ENCODE measurements at regions not wholly inside any gene's neighbourhood (a gene's known extent, or its start where the extent isn't known, plus 50 kb on each side); places are given as distances from the start of the nearest gene placed in this dataset.

GRCh38 chr2:221097568-221097915 is 474.6 kb downstream of the EPHA4 start:
- no peaks in the 10 kb centered on the region for H3K9me3 Mint-ChIP-seq (ENCODE audit: low read depth)
- DNase-seq (ENCODE audit: low spot score, unreplicated experiment) = no peak
- H3K4me1 Mint-ChIP-seq (ENCODE audit: low read depth) = peaks cover 15% of the 10 kb centered on the region
- no peak overlapping the region for H3K4me3 Mint-ChIP-seq (ENCODE audit: low read depth)
- TF ChIP-seq CTCF (IDR thresholded peaks at IDR 0.05; ENCODE audit: unreplicated experiment) = no peak
- H3K27ac Mint-ChIP-seq = no peak overlapping the region
- H3K36me3 Mint-ChIP-seq (ENCODE audit: insufficient read depth) = no peaks in the 10 kb centered on the region
- H3K27me3 Mint-ChIP-seq = peaks cover 3% of the 10 kb centered on the region

DNA sequence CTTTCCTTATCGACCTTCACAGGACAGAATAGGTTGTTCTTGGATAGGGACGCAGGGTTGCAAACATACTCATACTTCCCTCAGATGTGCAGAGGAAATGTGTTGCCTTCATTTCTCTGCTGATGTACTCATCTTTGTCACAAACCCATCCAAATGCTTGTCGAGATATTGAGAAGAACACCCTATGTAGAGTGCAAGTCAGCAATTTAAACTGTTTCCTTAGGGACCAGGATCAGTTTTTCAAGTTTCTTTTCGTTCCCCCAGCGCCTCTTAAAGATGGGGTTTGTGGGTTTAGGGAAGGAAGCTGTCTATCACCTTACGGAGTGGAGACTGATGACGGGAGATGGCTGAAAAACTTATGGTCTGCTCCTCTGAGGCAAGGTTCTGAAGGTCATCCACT is 474.2 kb downstream of the EPHA4 start:
- no peaks in the 10 kb centered on the region for H3K9me3 Mint-ChIP-seq (ENCODE audit: low read depth)
- H3K4me1 Mint-ChIP-seq (ENCODE audit: low read depth) = peaks cover 15% of the 10 kb centered on the region
- H3K27me3 Mint-ChIP-seq = peaks cover 7% of the 10 kb centered on the region
- no peaks in the 10 kb centered on the region for H3K36me3 Mint-ChIP-seq (ENCODE audit: insufficient read depth)
- TF ChIP-seq CTCF (IDR thresholded peaks at IDR 0.05; ENCODE audit: unreplicated experiment) = no peak
- no peak overlapping the region for H3K4me3 Mint-ChIP-seq (ENCODE audit: low read depth)
- H3K27ac Mint-ChIP-seq = no peak overlapping the region
- DNase-seq (ENCODE audit: low spot score, unreplicated experiment) = no peak

GRCh38 chr2:221100467-221101089 is 471.5 kb downstream of the EPHA4 start:
- Mint-ChIP-seq H3K4me1 (ENCODE audit: low read depth) (peaks cover 15% of the 10 kb centered on the region), H3K27ac (no peak overlapping the region), H3K36me3 (ENCODE audit: insufficient read depth) (no peaks in the 10 kb centered on the region), H3K27me3 (peaks cover 14% of the 10 kb centered on the region), H3K9me3 (ENCODE audit: low read depth) (no peaks in the 10 kb centered on the region), H3K4me3 (ENCODE audit: low read depth) (no peak overlapping the region)
- DNase-seq (ENCODE audit: low spot score, unreplicated experiment) = no peak
- peak; percentile 25 for TF ChIP-seq CTCF (IDR thresholded peaks at IDR 0.05; ENCODE audit: unreplicated experiment)

DNA sequence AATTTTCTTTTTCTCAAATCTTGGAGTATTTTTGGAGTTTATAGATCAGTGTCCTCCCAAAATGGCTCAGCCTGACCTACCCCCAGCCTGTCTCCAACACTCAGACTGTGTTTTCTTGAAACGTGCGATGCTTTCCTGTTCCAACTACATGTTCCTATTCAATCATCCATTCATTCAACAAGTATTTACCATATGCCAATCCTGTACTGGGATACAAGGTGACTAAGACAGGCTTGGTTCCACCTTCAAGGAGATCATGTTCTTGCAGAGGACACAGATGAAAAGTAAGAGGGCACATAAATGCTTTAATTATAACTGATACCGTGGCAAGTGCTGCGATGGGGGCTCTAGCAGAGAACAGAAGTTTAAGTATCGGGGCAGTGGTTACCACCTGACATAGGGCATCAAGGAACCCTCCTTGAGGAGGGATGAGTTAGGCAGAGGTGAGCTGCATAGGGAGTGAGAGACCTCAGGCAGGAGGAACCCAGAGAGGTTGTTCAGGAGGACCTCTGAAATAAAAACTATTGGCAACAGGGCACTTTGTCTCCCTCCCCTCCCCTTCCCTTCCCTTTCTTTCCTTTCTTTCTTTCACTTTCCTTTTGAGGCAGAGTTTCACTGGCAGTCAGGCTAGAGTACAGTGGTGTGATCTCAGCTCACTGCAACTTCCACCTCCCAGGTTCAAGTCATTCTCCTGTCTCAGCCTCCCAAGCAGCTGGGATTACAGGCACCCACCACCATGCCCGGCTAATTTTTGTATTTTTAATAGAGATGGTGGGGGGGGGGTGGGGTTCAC is 469.0 kb downstream of the EPHA4 start:
- H3K4me1 Mint-ChIP-seq (ENCODE audit: low read depth) = peaks cover 7% of the 10 kb centered on the region
- H3K27me3 Mint-ChIP-seq = peaks cover 14% of the 10 kb centered on the region
- no peaks in the 10 kb centered on the region for H3K36me3 Mint-ChIP-seq (ENCODE audit: insufficient read depth)
- no peak overlapping the region for H3K27ac Mint-ChIP-seq
- TF ChIP-seq CTCF (IDR thresholded peaks at IDR 0.05; ENCODE audit: unreplicated experiment) = no peak
- no peak overlapping the region for H3K4me3 Mint-ChIP-seq (ENCODE audit: low read depth)
- no peaks in the 10 kb centered on the region for H3K9me3 Mint-ChIP-seq (ENCODE audit: low read depth)
- DNase-seq (ENCODE audit: low spot score, unreplicated experiment) = no peak

DNA sequence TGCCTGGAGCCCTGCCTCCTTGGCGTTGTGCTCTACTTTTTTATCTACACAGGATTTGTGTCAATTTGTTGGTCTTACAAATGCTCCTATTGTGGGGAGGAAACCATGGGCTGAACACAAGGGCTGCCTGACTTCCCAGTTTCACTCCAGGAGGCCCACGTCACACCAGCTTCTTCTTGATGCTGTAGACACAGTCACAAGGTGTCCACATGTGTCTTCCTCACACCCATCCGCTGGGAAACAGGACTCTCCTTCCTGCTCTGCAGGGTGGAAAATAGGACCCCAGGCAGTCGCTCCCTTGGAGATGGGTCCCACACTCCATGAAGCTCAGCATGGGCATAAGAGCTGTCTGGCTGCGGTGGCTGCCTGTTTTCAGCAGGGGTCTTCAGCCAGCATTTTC is 468.2 kb downstream of the EPHA4 start:
- H3K27ac Mint-ChIP-seq = no peak overlapping the region
- peaks cover 14% of the 10 kb centered on the region for H3K27me3 Mint-ChIP-seq
- no peak for DNase-seq (ENCODE audit: low spot score, unreplicated experiment)
- no peaks in the 10 kb centered on the region for H3K36me3 Mint-ChIP-seq (ENCODE audit: insufficient read depth)
- no peak for TF ChIP-seq CTCF (IDR thresholded peaks at IDR 0.05; ENCODE audit: unreplicated experiment)
- peaks cover 7% of the 10 kb centered on the region for H3K4me1 Mint-ChIP-seq (ENCODE audit: low read depth)
- no peaks in the 10 kb centered on the region for H3K9me3 Mint-ChIP-seq (ENCODE audit: low read depth)
- no peak overlapping the region for H3K4me3 Mint-ChIP-seq (ENCODE audit: low read depth)
